ENCODE measurements at regions not wholly inside any gene's neighbourhood (a gene's known extent, or its start where the extent isn't known, plus 50 kb on each side); places are given as distances from the start of the nearest gene placed in this dataset.

- no peaks in the 10 kb centered on the region for H3K36me3 ChIP-seq
- DNase-seq: no peak
- intact Hi-C loops (cut with DNase I): no loop called here
- no peaks in the 10 kb centered on the region for H3K27me3 ChIP-seq
- WGBS, 2 donors: 47 to 62% methylated on average over 4 of the region's 4 CpGs
- no peak overlapping the region for H3K4me3 ChIP-seq
- no peak for TF ChIP-seq CTCF (IDR thresholded peaks at IDR 0.05)
- TF ChIP-seq POLR2A (IDR thresholded peaks at IDR 0.05): no peak
- H3K27ac ChIP-seq: no peak overlapping the region
- H3K4me1 ChIP-seq: no peaks in the 10 kb centered on the region
- H3K9me3 ChIP-seq: peaks cover 0 to 15% (median 5%) of the 10 kb centered on the region in 3 donors
These were observed 202.6 kb downstream of the TLR4 start for GRCh38 chr9:117906763-117907162.

- intact Hi-C loops (cut with DNase I): no loop called here
- H3K4me3 ChIP-seq: no peak overlapping the region
- TF ChIP-seq POLR2A (IDR thresholded peaks at IDR 0.05) (no peak), CTCF (IDR thresholded peaks at IDR 0.05) (no peak)
- H3K4me1 ChIP-seq: no peaks in the 10 kb centered on the region
- WGBS, 2 donors: 17 to 45% methylated on average over 1 of the region's 1 CpG
- H3K9me3 ChIP-seq: peaks cover 0 to 20% (median 5%) of the 10 kb centered on the region in 3 donors
- no peaks in the 10 kb centered on the region for H3K27me3 ChIP-seq
- DNase-seq: no peak
- no peak overlapping the region for H3K27ac ChIP-seq
- no peaks in the 10 kb centered on the region for H3K36me3 ChIP-seq
These were observed 203.2 kb downstream of the TLR4 start for GRCh38 chr9:117907420-117907819.

GRCh38 chr9:117916291-117916690, 212.1 kb downstream of the TLR4 start:
- no peak for TF ChIP-seq POLR2A (IDR thresholded peaks at IDR 0.05)
- TF ChIP-seq CTCF (IDR thresholded peaks at IDR 0.05): no peak
- Histone ChIP-seq H3K4me1 (no peaks in the 10 kb centered on the region), H3K36me3 (no peaks in the 10 kb centered on the region), H3K9me3 (peaks cover 0 to 9% (median 0%) of the 10 kb centered on the region in 3 donors), H3K27ac (no peak overlapping the region), H3K4me3 (no peak overlapping the region), H3K27me3 (no peaks in the 10 kb centered on the region)
- DNase-seq: no peak
- intact Hi-C loops (cut with DNase I): no loop called here
- WGBS, 2 donors: 76 to 78% methylated on average over 2 of the region's 2 CpGs

- 34 to 50% methylated on average over 6 of the region's 6 CpGs for WGBS, 2 donors
These were observed 213.7 kb downstream of the TLR4 start for GRCh38 chr9:117917873-117918272.

GRCh38 chr9:117919538-117919937, 215.3 kb downstream of the TLR4 start:
- no peak for TF ChIP-seq CTCF (IDR thresholded peaks at IDR 0.05)
- no peak for TF ChIP-seq POLR2A (IDR thresholded peaks at IDR 0.05)
- no peak for DNase-seq
- Histone ChIP-seq H3K27me3 (no peaks in the 10 kb centered on the region), H3K36me3 (no peaks in the 10 kb centered on the region), H3K4me3 (no peak overlapping the region), H3K4me1 (no peaks in the 10 kb centered on the region), H3K9me3 (no peaks in the 10 kb centered on the region), H3K27ac (no peak overlapping the region)
- 55 to 65% methylated on average over 3 of the region's 3 CpGs for WGBS, 2 donors
- intact Hi-C loops (cut with DNase I): no loop called here

More at GRCh38 chr9:117917873-117918272, 213.7 kb downstream of the TLR4 start:
- Histone ChIP-seq H3K27ac (no peak overlapping the region), H3K4me3 (no peak overlapping the region), H3K36me3 (no peaks in the 10 kb centered on the region), H3K27me3 (no peaks in the 10 kb centered on the region), H3K4me1 (no peaks in the 10 kb centered on the region), H3K9me3 (no peaks in the 10 kb centered on the region)
- TF ChIP-seq POLR2A (IDR thresholded peaks at IDR 0.05): no peak
- TF ChIP-seq CTCF (IDR thresholded peaks at IDR 0.05): no peak
- no peak for DNase-seq
- intact Hi-C loops (cut with DNase I): no loop called here
